Endothelial cell (in vitro differentiated cells): ENCODE measurements at regions not wholly inside any gene's neighbourhood (a gene's known extent, or its start where the extent isn't known, plus 50 kb on each side); places are given as distances from the start of the nearest gene placed in this dataset.
"Not testable (repeated sequence)": the region's sequence is repeated elsewhere in the genome, so short reads cannot be mapped to it uniquely, and the experiment has no call there.

Source experiments
- DNase-seq: peaks from one replicate; pipeline ENCODE4 v3.0.0; 2021; ENCODE audit warnings: low spot score
- H3K27ac Mint-ChIP-seq: one replicate; pipeline ENCODE4 v1.8.0; 2021; ENCODE audit warnings: mixed read lengths, inconsistent platforms; ENCODE audit not compliant: unreplicated experiment
- H3K27me3 Mint-ChIP-seq: one replicate; pipeline ENCODE4 v1.8.0; 2021; ENCODE audit warnings: mild to moderate bottlenecking, moderate library complexity, mixed read lengths, inconsistent platforms; ENCODE audit not compliant: unreplicated experiment
- H3K36me3 Mint-ChIP-seq: one replicate; pipeline ENCODE4 v1.8.0; 2021; ENCODE audit warnings: mild to moderate bottlenecking, low read depth, mixed read lengths, inconsistent platforms; ENCODE audit not compliant: unreplicated experiment
- H3K4me1 Mint-ChIP-seq: one replicate; pipeline ENCODE4 v1.8.0; 2021; ENCODE audit warnings: mild to moderate bottlenecking, mixed read lengths, inconsistent platforms; ENCODE audit not compliant: unreplicated experiment
- H3K4me3 Mint-ChIP-seq: one replicate; pipeline ENCODE4 v1.8.0; 2021; ENCODE audit warnings: mild to moderate bottlenecking, mixed read lengths, inconsistent platforms; ENCODE audit not compliant: unreplicated experiment
- H3K9me3 Mint-ChIP-seq: one replicate; pipeline ENCODE4 v1.8.0; 2021; ENCODE audit warnings: mixed read lengths, inconsistent platforms; ENCODE audit not compliant: unreplicated experiment

DNA sequence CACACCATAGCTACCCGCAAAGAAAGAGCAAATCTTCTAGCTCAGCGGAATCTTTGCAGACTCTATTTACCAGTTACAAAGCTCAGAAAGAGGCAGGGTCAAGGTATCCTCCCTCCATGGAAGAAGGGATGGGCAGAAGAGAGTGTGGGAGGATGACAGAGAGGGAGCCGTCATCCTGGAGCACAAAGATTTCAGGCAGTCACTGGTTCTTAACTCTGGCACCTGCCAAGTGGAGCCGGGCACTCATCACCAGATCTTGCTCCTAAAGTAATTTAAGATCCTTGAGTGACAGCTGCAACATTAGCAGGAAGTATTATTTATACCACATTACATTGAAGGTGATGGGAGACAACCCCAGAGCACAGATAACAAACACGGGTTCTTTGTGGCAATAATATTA lies 102.5 kb upstream of the NBPF26 start:
- H3K27ac Mint-ChIP-seq, H3K9me3 Mint-ChIP-seq, H3K4me3 Mint-ChIP-seq, DNase-seq, H3K4me1 Mint-ChIP-seq, H3K27me3 Mint-ChIP-seq, H3K36me3 Mint-ChIP-seq: not testable (repeated sequence)

DNA sequence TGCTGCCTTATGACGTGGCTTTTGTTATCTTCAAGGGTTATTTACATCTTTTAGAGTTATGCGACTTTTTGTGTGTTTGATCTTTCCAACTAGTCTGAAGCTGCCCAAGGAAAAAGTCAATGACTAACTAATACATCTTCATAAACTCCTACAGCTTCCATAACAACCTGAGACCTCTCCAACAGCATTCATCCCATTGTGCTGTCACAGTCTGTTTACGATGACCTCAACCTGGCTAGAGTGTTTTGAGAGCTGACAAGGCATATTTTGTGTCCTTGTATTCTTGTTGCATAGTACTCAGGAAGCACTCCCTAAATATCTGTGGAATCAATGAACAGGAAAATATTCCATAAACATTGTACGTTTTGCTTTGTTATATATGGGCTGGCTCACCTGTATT lies 100.2 kb upstream of the NBPF26 start:
- not testable (repeated sequence) for H3K27me3 Mint-ChIP-seq, H3K27ac Mint-ChIP-seq, DNase-seq, H3K4me3 Mint-ChIP-seq, H3K4me1 Mint-ChIP-seq, H3K9me3 Mint-ChIP-seq, H3K36me3 Mint-ChIP-seq

GRCh38 chr1:120624565-120625064 lies 99.1 kb upstream of the NBPF26 start:
- H3K36me3 Mint-ChIP-seq, H3K4me3 Mint-ChIP-seq, H3K27me3 Mint-ChIP-seq, DNase-seq, H3K4me1 Mint-ChIP-seq, H3K9me3 Mint-ChIP-seq, H3K27ac Mint-ChIP-seq: not testable (repeated sequence)

- not testable (repeated sequence) for H3K9me3 Mint-ChIP-seq, H3K27ac Mint-ChIP-seq, H3K4me3 Mint-ChIP-seq, H3K27me3 Mint-ChIP-seq, H3K4me1 Mint-ChIP-seq, DNase-seq, H3K36me3 Mint-ChIP-seq
Measured at GRCh38 chr1:120629832-120630455, 93.8 kb upstream of the NBPF26 start.

DNA sequence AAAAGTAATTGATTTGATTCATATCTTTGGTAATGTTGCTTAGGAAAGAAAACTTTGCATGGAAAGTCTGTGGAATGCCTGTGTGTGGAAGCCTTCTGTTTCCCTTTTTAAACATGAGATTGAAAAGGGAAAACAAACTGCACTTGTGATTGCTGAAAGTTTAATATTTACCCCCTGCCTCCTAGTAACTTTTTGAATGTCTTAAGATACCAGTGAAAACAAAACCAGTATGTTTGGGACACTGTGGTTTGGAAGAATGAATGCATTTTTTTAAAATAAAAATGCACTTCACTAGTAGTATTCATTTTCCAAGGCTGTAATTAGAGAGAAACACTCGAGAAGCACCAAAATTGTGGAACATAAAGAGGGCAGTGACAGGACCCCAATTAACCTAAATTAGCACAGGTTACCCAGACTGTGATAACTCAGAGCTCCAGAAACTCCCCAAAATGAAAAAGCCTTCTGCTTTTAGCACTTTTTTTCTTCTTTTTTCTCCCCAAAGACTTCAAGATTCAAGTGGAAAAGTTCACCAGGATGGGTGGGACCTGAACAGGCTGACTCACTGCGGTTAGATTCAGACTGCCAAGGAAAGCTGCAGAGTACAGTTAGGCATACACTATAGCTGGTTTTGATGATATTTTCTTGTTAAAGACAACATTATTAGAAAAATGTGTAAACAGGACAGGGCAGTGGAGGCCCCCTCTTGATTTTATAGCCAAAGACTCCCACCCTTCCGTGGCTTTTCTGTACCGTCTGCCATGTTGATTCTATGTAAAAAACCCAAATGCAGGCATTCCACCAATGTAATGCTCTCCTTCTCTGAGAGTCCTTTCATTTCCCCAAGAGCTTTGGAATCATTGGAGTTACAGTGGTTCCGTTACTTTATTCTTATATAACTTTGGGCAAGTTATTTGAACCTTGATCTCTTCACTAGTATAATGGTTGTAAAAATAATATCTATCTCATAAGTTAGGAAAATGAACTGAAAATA lies 88.6 kb upstream of the NBPF26 start:
- H3K27me3 Mint-ChIP-seq, H3K9me3 Mint-ChIP-seq, H3K27ac Mint-ChIP-seq, H3K4me1 Mint-ChIP-seq, H3K36me3 Mint-ChIP-seq, H3K4me3 Mint-ChIP-seq, DNase-seq: not testable (repeated sequence)

- DNase-seq, H3K27me3 Mint-ChIP-seq, H3K27ac Mint-ChIP-seq, H3K4me1 Mint-ChIP-seq, H3K36me3 Mint-ChIP-seq, H3K9me3 Mint-ChIP-seq, H3K4me3 Mint-ChIP-seq: not testable (repeated sequence)
Measured at GRCh38 chr1:120640261-120641013, 83.3 kb upstream of the NBPF26 start.

DNA sequence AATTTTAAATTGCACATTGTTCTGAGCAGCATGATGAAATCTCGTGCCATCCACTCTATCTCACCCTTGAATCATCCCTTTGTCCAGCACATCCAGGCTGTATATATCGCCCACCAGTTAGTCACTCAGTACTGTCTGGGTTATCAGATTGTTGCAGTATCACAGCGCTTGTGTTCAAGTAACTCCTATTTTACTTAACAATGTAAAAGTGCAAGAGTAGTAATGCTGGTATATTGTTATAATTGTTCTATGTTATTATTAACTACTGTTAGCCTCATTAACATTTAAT lies 82.8 kb upstream of the NBPF26 start:
- H3K27ac Mint-ChIP-seq, H3K4me3 Mint-ChIP-seq, DNase-seq, H3K36me3 Mint-ChIP-seq, H3K9me3 Mint-ChIP-seq, H3K4me1 Mint-ChIP-seq, H3K27me3 Mint-ChIP-seq: not testable (repeated sequence)

GRCh38 chr1:120647182-120647581 lies 76.6 kb upstream of the NBPF26 start:
- H3K36me3 Mint-ChIP-seq, H3K4me3 Mint-ChIP-seq, H3K9me3 Mint-ChIP-seq, H3K4me1 Mint-ChIP-seq, DNase-seq, H3K27ac Mint-ChIP-seq, H3K27me3 Mint-ChIP-seq: not testable (repeated sequence)

- H3K27me3 Mint-ChIP-seq, DNase-seq: not testable (repeated sequence)
Measured at GRCh38 chr1:120648915-120649623, 74.7 kb upstream of the NBPF26 start.

GRCh38 chr1:120649730-120650129 lies 74.0 kb upstream of the NBPF26 start:
- H3K4me1 Mint-ChIP-seq, H3K27me3 Mint-ChIP-seq, H3K27ac Mint-ChIP-seq, DNase-seq, H3K4me3 Mint-ChIP-seq, H3K9me3 Mint-ChIP-seq, H3K36me3 Mint-ChIP-seq: not testable (repeated sequence)

More at GRCh38 chr1:120648915-120649623, 74.7 kb upstream of the NBPF26 start:
- not testable (repeated sequence) for H3K9me3 Mint-ChIP-seq, H3K4me3 Mint-ChIP-seq, H3K36me3 Mint-ChIP-seq, H3K27ac Mint-ChIP-seq, H3K4me1 Mint-ChIP-seq

- H3K27ac Mint-ChIP-seq, H3K4me1 Mint-ChIP-seq, H3K4me3 Mint-ChIP-seq, H3K9me3 Mint-ChIP-seq, H3K36me3 Mint-ChIP-seq, DNase-seq, H3K27me3 Mint-ChIP-seq: not testable (repeated sequence)
Measured at GRCh38 chr1:120654114-120654513, 69.6 kb upstream of the NBPF26 start.
